ENCODE measurements at regions not wholly inside any gene's neighbourhood (a gene's known extent, or its start where the extent isn't known, plus 50 kb on each side); places are given as distances from the start of the nearest gene placed in this dataset.

- no peak for DNase-seq
These were observed 62.0 kb upstream of the ZC3H12C start for GRCh38 chr11:110031171-110031570.

GRCh38 chr11:110032259-110032658, 60.9 kb upstream of the ZC3H12C start:
- no peak for DNase-seq

GRCh38 chr11:110032957-110033570, 60.1 kb upstream of the ZC3H12C start:
- DNase-seq, result no peak

GRCh38 chr11:110034806-110035205, 58.4 kb upstream of the ZC3H12C start:
- DNase-seq, result no peak

GRCh38 chr11:110035357-110035756, 57.8 kb upstream of the ZC3H12C start:
- no peak for DNase-seq

- DNase-seq, result no peak
These were observed 55.0 kb upstream of the ZC3H12C start for GRCh38 chr11:110038201-110038600.
